Caki2 (cell line): ENCODE measurements at regions not wholly inside any gene's neighbourhood (a gene's known extent, or its start where the extent isn't known, plus 50 kb on each side); places are given as distances from the start of the nearest gene placed in this dataset.

Experiments
- DNase-seq: peaks from one replicate; pipeline ENCODE4 v3.0.0-alpha.2; 2015; ENCODE audit warnings: low read depth
- in situ Hi-C: cut with HindIII; loops from 2 replicates; pipeline ENCODE4 v1.10.0; 2016; ENCODE audit warnings: low sequenced_read_pairs, low pct_unique_long_range_greater_than_20kb, mixed read lengths

- in situ Hi-C loops, result no loop called here
- no peak for DNase-seq
Measured at GRCh38 chr18:47520263-47520662, 268.8 kb upstream of the SKOR2 start.

GRCh38 chr18:47519706-47520105 is 268.2 kb upstream of the SKOR2 start:
- in situ Hi-C loops, result no loop called here
- DNase-seq, result no peak

- no peak for DNase-seq
- in situ Hi-C loops, result no loop called here
Measured at GRCh38 chr18:47519277-47519676, 267.8 kb upstream of the SKOR2 start.

- in situ Hi-C loops, result no loop called here
- no peak for DNase-seq
Measured at GRCh38 chr18:47513614-47514013, 262.2 kb upstream of the SKOR2 start.

- no peak for DNase-seq
- in situ Hi-C loops, result no loop called here
Measured at GRCh38 chr18:47512726-47513435, 261.4 kb upstream of the SKOR2 start.

- DNase-seq, result no peak
- in situ Hi-C loops, result no loop called here
Measured at GRCh38 chr18:47512056-47512455, 260.6 kb upstream of the SKOR2 start.

GRCh38 chr18:47510831-47511230 is 259.4 kb upstream of the SKOR2 start:
- in situ Hi-C loops, result no loop called here

GRCh38 chr18:47507651-47508050 is 256.2 kb upstream of the SKOR2 start:
- in situ Hi-C loops, result no loop called here
- no peak for DNase-seq

More at GRCh38 chr18:47510831-47511230, 259.4 kb upstream of the SKOR2 start:
- no peak for DNase-seq

- in situ Hi-C loops, result no loop called here
- DNase-seq, result no peak
Measured at GRCh38 chr18:47506897-47507296, 255.4 kb upstream of the SKOR2 start.

- DNase-seq, result no peak
- in situ Hi-C loops, result no loop called here
Measured at GRCh38 chr18:47501946-47502345, 250.5 kb upstream of the SKOR2 start.

GRCh38 chr18:47500930-47501329 is 249.5 kb upstream of the SKOR2 start:
- in situ Hi-C loops, result no loop called here
- no peak for DNase-seq

- peak; percentile 11 for DNase-seq
- in situ Hi-C loops, result no loop called here
Measured at GRCh38 chr18:47492691-47493090, 241.2 kb upstream of the SKOR2 start.

- in situ Hi-C loops, result no loop called here
- DNase-seq, result no peak
Measured at GRCh38 chr18:47490882-47491281, 239.4 kb upstream of the SKOR2 start.

- in situ Hi-C loops, result no loop called here
- DNase-seq, result no peak
Measured at GRCh38 chr18:47485221-47485797, 233.8 kb upstream of the SKOR2 start.

GRCh38 chr18:47484068-47484467 is 232.6 kb upstream of the SKOR2 start:
- DNase-seq, result no peak
- in situ Hi-C loops, result no loop called here

- DNase-seq, result no peak
- in situ Hi-C loops, result no loop called here
Measured at GRCh38 chr18:47480166-47480565, 228.7 kb upstream of the SKOR2 start.

- DNase-seq, result no peak
- in situ Hi-C loops, result no loop called here
Measured at GRCh38 chr18:47471784-47472183, 220.3 kb upstream of the SKOR2 start.

- no peak for DNase-seq
- in situ Hi-C loops, result no loop called here
Measured at GRCh38 chr18:47470941-47471340, 219.5 kb upstream of the SKOR2 start.

GRCh38 chr18:47469576-47469975 is 218.1 kb upstream of the SKOR2 start:
- in situ Hi-C loops, result no loop called here
- DNase-seq, result no peak

- DNase-seq, result no peak
- in situ Hi-C loops, result no loop called here
Measured at GRCh38 chr18:47461977-47462376, 210.5 kb upstream of the SKOR2 start.
